Stimulated activated CD8-positive, alpha-beta memory T cell treated with anti-CD3 and anti-CD28 coated beads, Interleukin-2, amount 100 ng/mL, for 48 hours (primary cell): ENCODE measurements at regions not wholly inside any gene's neighbourhood (a gene's known extent, or its start where the extent isn't known, plus 50 kb on each side); places are given as distances from the start of the nearest gene placed in this dataset.

Experiments used
- DNase-seq, 2 donors: peaks; one replicate each; pipeline ENCODE4 v3.0.0-alpha.2; 2020; ENCODE audit warnings: low read depth in 2 of 2

DNA sequence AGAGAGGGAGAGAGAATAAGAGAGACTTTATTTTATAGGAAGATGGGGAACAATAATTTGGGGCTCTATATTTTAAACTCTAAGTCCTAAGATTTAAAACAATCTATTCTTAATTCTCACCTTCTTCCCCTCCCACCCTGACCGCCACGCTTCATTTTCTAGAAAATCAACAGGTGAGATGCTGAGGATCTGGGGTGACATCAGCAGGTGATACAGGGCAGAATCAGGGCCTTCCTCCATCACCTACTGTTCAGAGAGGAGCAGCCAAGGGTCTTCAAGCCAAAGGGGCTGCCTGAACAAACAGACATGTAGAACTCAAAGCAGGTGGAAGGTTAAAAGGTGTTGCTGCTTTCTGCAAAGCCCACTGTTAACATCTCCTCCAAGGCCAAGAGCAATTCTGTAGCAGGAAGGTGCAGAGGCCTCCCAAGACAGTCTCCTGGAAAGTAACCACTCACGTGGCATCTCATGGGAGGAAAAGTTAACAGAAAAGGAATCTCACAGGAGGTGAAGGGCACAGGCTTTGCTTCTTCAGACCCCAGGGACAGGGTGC, 183.6 kb upstream of the TLE3 start:
- DNase-seq = no peak

DNA sequence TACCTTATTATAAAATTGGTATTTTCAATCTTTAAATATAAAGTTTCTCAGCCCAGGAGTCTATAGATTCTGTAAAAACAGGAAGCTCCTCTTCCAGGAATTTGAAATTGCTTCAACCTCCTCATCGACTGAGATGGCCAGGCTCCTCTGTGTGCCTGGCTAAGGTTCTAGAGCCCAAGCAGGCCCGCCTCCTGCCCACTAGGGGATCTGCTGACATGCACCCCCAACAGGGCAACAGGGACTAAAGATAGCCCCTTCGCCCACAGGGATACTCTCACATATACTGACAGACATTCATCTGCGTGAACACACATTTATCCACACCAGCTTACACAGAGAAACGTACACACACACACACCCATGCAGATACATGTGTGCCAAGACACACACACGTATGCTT, 183.1 kb upstream of the TLE3 start:
- DNase-seq = no peak

DNA sequence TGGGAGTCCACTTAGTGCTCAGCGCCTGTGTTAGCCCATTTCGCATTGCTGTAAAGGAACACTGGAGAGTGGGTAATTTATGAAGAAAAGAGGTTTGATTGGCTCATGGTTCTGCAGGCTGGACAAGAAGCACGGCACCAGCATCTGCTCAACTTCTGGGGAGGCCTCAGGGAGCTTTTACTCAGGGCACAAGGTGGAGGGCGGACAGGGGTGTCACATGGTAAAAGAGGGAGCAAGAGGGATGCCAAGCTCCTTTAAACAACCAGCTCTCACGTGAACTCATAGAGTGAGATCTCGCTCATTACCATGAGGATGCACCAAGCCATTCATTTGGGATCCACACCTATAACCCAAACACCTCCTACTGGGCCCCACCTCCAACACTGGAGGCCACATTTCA, 181.4 kb upstream of the TLE3 start:
- DNase-seq = no peak

DNA sequence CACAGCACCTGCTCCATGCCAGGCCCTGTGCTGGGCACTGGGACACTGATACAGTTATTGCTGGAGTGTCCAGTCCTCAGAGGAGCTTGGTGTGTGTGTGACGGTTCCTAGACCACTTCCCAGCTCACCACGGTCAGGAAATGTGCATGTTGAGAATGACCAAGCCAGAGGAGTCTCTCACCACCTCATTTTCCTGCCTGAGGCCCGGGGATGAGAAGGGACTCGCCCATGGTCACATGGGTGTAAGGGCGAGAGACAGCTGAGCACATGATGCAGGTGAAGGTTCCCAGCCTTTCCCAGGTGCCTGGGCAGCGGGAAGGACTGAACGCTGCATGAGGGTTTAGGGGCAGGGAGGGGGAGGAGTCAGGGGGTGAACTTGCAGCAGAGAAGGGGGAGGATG, 180.9 kb upstream of the TLE3 start:
- no peak for DNase-seq

DNA sequence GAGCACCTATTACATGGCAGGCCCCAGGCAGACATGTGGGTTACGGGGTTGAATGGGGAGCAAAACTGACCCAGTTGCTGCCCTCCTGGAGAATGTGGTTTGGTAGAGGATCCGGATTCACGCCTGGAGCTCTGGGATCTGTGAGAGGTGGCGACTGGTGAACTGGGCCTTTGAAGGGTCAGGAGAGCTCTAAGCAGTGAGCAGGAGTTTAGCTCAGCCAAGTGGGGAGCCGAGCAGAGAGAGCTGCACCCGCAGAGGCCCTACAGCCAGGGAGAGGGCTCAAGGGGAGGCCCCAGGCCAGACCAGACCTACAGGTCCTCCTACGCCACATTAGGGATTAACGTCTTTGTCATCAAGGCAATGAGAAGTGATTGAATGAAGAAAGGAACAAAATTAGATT, 179.8 kb upstream of the TLE3 start:
- DNase-seq = no peak

DNA sequence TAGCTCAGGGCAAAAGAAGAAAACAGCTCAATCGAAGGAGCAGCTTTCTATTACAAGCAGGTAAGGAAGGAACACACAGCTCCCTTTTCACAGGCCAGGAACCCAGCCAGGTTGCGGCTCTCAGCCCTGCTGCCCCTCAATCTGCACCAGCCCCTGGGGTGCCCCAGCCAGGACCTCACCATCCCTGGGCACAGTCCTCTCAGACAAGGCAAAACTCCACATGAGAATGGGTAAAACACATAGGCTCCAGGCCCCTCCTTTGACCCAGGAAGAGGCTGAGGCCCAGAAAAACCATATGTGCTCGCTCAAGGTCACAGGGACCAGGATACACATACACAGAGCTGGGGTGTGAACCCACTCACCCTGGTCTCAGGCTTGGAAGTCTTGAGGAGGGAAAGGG, 178.7 kb upstream of the TLE3 start:
- DNase-seq = no peak

DNA sequence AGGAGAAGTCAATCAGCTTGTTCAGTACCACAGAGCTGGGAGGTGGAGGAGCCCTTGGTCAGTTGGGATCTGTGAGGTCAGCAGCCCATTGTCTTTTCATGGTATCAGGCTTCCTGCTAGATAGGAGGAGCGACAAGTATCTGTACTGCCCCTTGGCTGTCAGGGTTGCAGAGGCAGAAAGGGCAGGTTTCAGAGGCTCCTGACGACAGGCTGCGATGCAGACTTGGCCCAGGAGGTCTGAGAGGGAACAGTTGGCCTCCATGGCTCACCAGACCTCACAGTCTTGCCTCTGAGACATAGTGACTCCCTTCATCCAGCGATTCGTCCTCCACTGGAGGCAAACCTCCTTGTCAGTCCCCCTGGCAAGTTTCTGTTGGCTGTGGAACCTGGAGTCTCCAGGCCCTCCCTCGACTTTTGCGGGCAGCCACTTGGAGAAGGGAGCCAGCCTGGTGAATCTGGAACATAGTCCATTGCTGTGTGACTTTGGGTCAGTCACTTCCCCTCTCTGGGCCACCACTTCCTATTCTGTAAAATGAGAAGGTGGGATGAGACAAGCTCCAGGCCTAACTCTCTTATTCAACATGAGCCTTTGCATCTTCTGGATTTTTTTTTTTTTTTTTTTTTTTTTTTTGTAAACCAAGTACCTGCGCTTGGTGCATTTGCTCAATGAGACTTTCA, 177.9 kb upstream of the TLE3 start:
- no peak for DNase-seq

DNA sequence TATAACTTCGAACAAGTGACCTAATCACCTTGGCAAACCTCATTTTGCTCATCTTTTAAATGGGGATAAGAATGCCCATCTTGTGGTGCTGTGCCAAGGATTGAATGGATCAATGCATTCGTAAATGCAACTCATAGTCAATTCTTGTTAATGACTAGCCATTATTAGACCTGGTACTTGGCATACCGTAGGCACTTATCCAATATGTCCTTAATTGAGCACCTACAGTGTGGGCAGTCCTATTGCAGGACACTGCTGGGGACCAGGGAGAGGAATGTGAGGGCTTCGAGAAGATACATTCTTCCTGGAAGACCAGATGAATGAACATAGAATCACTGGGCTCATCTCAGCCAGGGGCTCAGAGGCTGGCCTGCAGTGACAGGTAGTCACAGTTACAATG, 177.2 kb upstream of the TLE3 start:
- DNase-seq = no peak

DNA sequence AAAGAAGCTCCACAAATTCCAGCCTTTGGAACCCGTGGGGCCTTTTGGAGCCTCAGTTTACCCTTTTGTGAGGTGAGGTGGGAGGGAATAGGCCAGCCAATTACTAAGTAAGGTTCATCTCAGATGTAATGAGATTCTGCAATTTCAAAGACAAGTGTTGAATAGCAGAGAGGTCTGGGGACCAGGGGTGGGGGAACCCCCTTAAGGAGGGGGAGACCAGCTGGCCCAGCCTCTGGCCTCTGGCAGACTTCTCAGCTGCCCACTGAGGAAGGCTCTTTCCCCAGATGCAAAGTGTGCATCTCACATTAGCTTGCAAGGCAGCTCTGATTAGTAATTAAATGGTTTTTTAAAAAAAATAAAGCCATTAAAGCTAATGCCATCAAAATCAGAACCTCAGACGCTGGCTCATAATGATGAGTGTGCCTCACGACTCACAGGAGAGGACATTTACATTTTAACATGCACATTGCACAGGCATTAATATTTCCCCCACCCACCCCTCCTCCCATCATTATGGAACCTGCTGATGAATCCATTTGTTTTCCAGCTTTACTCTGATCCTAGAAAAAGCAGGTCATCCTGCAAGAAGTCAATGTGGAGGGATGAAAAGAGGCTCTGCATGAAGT, 176.7 kb upstream of the TLE3 start:
- DNase-seq = no peak

DNA sequence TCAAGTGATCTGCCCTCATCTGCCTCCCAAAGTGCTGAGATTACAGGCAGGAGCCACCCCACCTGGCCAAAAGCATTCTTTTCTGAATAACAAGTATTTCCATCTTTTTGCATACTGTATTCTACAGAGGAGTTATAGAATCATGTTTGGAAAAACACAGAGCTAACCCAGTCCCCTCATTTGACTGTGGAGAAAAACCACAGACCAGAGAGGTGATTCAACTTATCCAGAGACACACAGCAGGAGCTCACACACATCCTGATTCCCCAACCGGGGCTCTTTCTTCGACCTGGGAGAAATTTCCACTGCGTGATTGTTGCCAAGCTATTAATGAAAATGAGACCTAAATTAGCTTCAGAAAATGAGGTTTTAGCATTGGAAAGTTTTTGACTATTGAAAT, 176.1 kb upstream of the TLE3 start:
- DNase-seq = no peak

DNA sequence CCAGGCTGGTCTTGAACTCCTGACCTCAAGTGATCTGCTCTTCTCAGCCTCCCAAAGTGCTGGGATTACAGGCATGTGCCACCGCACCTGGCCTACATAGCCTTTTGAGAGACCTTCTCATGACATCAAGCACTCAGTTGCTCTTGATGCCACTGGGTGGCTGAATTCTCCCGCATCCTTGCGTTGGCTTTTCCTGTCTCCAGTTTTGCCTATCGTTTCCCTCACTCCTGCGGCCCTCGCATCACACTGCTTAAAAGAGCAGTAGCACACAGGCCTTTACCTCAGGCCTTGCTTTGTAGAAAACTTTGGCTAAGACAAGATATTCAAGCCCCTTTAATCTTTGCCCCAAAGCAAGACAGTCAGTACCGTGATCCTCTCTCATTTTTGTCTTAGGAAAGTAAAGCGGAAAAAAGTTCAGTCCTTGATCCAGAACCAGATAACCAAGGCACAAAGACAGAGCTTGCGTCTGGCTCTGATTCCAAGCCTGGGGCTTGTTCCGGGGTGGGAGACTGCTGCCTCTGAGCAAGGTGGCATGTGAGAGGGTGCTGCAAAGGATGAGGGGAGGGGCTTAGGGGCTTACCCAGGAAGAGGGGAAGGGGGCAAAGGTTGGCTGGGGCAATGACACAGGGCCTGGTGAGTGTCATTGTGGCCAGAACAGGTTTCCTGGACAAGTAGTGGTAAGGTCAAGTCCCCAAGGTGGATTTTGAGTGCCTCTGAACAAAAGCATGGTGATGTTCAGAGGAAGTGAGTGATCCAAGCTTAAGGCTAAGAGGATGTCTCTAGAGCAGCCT, 175.0 kb upstream of the TLE3 start:
- DNase-seq = no peak

DNA sequence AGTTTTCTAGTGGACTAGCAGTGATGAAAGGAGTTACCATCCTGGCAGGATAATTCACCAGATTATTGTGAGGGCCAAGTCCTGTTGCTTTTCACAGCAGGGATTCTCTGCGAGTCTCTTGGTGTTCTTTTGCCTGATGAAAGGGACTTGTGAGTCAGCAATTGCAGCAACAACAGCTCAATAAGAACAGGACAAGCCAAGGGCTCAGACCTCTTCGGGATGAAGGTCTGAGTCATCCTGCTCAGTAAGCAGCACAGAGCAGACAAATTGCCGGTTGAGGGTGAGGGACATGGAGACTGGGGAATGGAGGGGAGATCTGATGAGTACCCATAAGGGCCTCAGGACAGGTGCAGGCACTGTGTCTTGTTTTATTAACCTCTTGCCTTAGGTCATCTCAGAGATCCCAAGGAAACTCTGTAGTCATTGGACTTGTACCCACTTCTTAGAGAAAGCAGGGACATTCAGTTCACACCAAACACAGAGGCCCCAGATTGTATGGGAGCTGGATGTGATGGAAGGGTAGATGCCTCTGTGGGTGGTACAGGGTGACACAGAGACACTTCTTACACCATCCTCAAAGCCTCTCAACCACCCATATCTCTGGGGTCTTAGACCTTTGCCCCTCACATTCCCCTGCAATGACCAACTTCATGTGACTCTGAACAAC, 173.8 kb upstream of the TLE3 start:
- no peak for DNase-seq

DNA sequence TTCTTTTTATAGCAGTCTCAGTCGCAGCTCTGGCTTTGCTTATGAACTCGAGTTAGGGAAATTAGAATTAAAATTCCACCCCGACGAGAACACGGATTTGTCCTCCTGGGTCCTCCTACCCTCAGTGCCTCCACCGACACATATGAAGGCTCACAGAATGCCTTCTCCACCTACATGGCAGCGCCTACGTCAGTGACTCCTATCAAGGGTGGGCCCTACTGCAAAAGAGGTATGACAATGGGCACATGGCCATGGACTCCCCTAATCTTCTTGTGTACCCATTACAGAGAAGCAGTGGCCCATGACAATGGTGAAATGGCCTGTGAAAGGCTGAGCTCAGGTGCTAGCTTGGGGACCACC, 173.0 kb upstream of the TLE3 start:
- no peak for DNase-seq

DNA sequence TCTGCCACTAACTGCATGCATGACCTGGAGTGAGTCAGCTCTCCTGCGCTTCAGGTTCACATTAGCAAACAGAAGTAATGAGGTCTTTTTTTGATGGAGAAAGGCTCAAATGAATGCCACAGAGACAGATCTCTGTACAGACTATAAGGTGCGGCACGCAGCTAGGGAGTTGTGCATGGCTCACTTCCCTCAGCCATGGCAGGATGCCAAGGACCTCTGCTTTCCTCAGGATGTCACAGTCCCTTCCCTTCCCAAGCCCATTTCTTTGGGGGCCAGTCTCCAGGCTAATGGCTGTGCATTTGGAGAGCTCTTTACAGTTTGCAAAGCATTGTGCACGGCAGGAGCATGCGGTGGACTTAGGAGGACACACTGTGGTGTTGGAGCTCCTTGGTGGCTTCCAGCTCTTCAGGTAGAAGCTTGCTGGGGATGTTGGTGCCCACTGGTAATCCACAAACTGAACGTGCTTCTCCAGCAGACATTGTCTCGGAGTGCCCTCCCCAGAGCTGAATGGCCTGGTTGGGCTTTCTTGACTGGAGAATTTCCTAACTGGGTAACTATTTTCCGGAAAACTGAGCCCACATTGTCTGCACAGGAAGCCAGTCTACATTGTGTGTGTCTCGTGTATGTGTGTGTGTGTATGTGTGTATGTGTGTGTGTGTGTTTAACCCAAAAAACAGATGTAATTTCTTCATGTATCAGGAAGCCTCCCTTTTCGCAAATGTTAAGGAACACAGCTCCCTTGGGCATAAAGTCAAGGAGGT, 172.5 kb upstream of the TLE3 start:
- DNase-seq = no peak

DNA sequence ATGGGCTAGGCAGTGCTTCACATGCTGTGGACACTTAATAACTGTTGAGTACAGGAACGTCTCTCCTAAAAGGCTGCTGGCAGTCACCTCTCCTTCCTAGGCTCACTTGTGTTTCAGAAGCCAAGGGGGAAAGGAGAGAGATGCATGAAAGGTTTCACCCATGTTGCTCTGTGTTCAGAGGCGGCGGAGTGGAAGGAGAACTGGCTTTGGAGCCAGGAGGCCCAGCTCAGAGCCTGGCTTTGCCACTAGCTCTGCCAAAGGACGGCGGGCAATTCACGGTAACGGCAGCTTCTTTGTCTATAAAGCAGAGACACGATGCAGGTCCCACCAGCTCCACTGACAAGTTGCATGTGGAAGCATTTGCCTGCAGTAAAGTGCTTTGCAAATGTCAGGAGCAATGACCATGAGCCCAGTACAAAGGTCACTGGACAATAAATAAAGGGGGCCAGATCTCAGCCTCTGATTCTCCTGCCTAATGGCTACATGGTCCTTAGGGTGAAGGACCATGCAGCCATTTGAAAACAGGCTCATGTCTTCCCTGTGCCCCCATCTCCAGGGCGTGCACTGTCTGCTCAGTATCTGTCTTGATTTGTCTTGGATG, 171.7 kb upstream of the TLE3 start:
- DNase-seq = no peak

DNA sequence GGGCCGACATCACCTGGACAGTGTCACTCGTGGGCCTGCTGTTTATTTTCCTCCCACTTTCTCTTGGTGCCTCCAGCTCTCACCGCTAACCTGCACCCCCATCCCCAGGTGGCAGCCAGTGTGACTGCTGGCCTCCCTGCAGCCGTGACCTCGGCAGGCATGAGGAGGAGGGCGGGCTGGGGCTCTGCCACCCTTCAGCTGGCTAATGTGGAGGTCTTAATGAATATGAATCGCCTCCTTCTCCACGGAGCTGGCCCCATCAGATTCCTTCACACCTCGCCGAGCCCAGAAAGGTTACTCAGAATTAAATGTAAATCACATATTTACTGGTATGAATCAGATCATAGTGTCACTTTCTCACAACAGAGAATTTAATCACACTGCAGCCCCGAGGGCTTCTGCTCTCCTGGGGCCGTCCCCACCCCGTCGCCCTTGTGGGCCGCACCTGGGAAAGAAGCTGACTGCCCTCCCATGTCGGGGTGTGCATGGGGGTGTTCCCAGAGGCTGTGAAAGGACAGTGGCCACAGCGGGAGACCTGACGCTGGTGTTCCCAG, 171.1 kb upstream of the TLE3 start:
- DNase-seq = no peak

DNA sequence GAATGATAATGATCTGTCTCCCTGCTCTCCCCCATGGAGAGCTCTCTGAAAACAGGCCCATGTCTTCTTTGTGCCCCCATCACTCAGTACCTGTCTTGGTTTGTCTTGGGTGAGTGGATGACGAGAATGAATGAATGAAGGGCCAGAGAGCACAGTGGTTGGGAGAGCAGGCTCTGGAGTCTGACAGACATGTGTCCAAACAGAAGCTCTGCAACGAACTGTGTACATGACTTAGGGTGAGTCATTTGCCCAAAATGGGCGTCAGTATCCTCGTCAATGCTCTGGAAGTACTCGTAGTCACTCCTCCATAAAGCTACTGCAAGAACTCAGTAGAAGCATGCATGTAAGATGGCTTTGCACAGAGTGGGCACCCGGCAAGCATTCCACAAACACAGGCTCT, 170.2 kb upstream of the TLE3 start:
- no peak for DNase-seq

DNA sequence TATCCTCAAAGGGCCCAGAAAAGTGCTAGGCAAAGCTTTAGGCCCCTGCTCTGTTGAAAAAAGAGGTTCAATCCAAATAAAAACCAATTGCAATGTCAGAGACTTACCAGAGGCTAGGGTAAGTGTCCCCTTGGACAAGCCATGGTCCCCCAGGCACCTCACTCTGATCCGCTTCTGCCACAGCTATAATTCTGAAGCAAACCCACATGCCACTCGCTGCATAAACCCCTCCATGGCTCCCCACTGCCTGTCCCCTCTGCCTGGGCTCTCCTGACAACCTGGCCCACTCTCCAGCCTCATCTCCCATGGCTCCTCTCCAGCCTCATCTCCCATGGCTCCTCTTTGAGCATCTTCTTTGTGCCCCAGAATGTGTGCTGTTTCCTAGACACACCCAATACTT, 169.6 kb upstream of the TLE3 start:
- DNase-seq = no peak

DNA sequence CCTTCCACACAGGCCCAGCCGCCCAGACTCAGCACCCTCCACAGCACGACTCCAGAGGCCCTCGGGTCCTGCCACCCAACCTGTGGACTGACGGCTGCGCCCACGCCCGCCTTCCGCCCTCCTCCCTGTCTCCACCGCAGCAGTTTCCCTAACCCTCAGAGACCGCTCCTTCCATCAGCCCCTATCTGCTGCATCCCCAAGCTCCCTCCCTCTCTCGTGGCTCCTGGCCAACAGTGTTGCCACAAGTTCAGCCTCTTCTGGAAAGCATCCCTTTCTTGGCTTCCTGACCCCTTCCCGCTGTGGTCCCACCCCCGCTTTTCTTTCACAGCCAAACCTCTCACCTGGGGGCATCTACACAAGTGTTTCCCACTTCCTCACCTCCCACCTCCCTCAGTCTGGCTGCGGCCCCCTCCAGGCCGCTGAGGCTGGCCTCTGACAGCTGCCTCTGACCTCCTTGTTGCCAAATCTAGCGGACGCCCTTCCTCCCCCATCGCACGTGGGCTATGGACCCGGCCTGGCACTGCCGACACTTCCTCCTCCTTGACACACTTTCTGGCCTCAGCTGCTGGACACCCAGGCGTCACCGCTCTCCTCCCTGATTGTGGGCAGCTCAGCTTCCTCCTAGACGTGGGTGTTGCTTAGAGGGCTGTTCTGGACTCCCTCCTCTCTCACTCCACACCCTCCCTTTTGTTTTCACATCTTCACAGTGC, 168.8 kb upstream of the TLE3 start:
- no peak for DNase-seq

DNA sequence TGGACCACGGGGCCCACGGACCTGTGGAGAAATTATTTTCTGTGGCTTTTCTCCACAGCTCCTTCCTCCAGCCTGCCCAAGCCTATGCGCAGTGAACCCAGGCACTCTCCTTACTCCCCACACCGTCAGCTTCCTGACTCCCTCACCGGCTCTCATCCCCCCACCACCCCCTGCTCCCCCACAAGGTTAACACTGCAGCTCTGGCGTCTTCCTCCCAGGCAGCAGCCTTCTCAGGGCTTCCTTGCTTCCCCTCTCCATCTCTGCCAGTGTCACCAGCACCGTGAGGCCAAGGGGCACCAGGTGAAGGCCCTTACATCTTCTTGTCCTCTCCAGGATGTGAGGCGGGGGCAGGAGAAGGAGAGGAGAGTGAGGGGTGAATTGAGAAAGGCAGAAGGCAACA, 168.3 kb upstream of the TLE3 start:
- DNase-seq = no peak
